ENCODE measurements at regions not wholly inside any gene's neighbourhood (a gene's known extent, or its start where the extent isn't known, plus 50 kb on each side); places are given as distances from the start of the nearest gene placed in this dataset.
A peak's percentile ranks its signal among the peaks of the same experiment; 100 is the strongest.
"Not testable (repeated sequence)": the region's sequence is repeated elsewhere in the genome, so short reads cannot be mapped to it uniquely, and the experiment has no call there.

DNA sequence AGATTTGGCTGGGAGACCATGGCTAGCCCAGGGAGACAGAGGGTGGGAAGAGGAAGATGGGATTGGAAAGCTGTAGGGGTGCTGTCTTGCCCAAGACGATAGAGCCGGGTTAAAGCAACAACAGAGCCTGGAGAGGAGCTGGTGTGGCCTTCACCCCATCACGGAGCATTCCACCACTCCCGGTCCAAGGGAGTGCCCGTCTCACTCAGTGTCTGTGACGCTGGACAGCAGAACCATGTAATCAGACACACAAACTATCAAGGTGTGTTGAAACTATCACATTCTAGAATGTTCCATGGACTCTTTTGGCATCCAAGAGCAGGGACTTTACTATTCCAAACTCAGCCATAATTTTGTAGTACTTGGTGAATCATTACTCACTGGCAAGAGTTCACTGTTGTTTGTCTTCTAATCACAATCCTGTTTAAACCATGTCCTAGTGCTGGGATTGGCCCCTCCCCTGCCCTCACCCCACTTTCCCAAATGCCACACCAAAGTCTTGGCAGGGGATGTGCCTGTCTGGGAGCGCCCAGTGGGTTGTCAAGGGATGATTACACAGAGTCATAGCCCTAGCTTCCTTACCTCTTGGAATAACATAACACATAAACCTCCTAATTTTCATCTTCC, 187.4 kb downstream of the LAT start:
- H3K9me3 Mint-ChIP-seq, H3K36me3 Mint-ChIP-seq, H3K27me3 Mint-ChIP-seq, H3K27ac Mint-ChIP-seq, H3K4me1 Mint-ChIP-seq: not testable (repeated sequence)
- peak overlapping the region in 1 of 4 donors; percentile 72 for H3K4me3 Mint-ChIP-seq

DNA sequence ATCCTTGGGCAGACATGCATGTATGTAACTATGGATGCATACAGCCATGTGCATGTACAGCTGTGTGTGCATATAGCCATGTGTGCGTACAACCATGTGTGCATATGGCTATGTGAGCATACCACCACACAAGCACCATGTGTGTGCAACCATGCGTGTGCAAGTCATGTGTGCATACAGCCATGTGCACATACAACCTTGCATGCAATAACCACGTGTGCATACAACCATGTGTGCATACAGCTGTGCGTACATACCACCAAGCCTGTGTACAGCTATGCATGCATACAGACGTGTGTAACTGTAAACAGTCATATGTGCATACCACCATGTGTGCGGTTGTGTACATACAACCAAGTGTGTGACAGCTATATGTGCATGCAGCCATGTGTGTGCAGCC, 186.4 kb downstream of the LAT start:
- not testable (repeated sequence) for H3K27me3 Mint-ChIP-seq, H3K4me1 Mint-ChIP-seq, H3K27ac Mint-ChIP-seq, H3K9me3 Mint-ChIP-seq, H3K36me3 Mint-ChIP-seq, H3K4me3 Mint-ChIP-seq

- H3K27ac Mint-ChIP-seq: peak overlapping the region in 1 of 3 donors; percentile 27
- not testable (repeated sequence) for H3K36me3 Mint-ChIP-seq, H3K9me3 Mint-ChIP-seq, H3K27me3 Mint-ChIP-seq, H3K4me3 Mint-ChIP-seq, H3K4me1 Mint-ChIP-seq
Measured at GRCh38 chr16:29170393-29171119, 185.7 kb downstream of the LAT start.

- not testable (repeated sequence) for H3K27me3 Mint-ChIP-seq
Measured at GRCh38 chr16:29169295-29169994, 184.6 kb downstream of the LAT start.

GRCh38 chr16:29168515-29169259, 183.8 kb downstream of the LAT start:
- not testable (repeated sequence) for H3K4me1 Mint-ChIP-seq, H3K27me3 Mint-ChIP-seq, H3K9me3 Mint-ChIP-seq, H3K36me3 Mint-ChIP-seq, H3K4me3 Mint-ChIP-seq, H3K27ac Mint-ChIP-seq

More at GRCh38 chr16:29169295-29169994, 184.6 kb downstream of the LAT start:
- H3K27ac Mint-ChIP-seq, H3K4me3 Mint-ChIP-seq, H3K9me3 Mint-ChIP-seq, H3K4me1 Mint-ChIP-seq, H3K36me3 Mint-ChIP-seq: not testable (repeated sequence)

DNA sequence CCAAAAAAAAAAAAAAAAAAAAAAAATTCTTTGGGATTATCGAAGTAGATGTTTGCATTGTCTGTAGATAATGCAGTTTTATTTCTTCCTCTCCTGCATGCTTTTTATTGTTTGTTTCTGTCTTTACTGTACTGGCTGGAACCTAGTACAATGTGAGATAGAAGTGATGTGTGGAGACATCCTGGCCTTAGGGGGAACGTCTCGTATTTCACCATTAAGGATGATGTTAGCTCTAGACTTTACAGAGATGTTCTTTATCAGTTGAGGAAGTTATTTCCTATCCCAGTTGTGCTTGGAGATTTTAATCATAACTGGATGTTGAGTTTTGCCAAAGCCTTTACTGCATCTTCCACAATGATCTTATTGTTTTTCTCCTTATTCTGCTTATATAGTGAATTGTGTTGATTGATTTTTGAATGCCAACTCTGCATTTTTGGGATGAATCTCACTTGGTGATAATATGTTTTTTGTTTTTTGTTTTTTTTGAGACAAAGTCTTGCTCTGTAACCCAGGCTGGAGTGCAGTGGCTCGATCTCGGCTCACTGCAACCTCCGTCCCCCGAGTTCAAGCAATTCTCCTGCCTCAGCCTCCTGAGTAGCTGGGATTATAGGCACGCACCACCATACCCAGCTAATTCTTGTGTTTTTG, 179.7 kb downstream of the LAT start:
- H3K27me3 Mint-ChIP-seq, H3K4me3 Mint-ChIP-seq, H3K9me3 Mint-ChIP-seq, H3K27ac Mint-ChIP-seq, H3K4me1 Mint-ChIP-seq: not testable (repeated sequence)
- peaks cover 12% of the 10 kb centered on the region for H3K36me3 Mint-ChIP-seq

DNA sequence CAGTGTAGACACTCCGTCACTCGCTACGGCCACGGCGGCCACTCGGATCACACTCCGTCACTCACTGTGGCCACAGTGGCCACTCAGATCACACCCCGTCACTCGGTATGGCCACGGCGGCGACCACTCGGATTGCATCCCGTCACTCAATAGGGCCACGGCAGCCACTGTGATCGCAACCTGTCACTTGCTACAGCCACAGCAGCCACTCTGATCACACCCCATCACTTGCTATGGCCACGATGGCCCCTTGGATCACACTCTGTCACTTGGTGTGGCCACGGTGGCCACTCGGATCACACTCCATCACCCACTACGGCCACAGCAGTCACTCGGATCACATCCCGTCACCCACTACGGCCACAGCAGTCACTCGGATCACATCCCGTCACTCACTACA, 175.3 kb downstream of the LAT start:
- not testable (repeated sequence) for H3K4me3 Mint-ChIP-seq, H3K9me3 Mint-ChIP-seq, H3K36me3 Mint-ChIP-seq, H3K4me1 Mint-ChIP-seq, H3K27me3 Mint-ChIP-seq
- H3K27ac Mint-ChIP-seq: peak overlapping the region in 1 of 3 donors; percentile 80

DNA sequence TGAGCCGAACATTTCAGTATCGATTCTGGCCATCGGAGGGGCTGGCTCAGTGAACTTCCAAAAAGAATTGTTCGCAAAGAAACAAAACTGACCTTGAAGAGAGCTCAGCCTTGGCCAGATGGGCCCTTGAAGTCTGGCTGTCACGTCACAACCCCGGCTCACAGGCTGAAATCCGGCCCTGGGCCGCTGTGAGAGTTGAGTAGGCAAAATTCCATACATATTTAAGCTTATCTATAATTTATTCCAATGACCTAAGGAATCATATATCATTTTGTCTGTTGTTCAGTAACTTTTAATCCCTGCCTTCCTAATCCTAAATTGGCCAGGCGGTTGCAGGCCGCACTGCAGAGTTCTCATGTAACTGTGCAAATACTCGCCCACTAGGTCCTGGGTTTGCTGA, 174.8 kb downstream of the LAT start:
- not testable (repeated sequence) for H3K36me3 Mint-ChIP-seq, H3K4me1 Mint-ChIP-seq, H3K27ac Mint-ChIP-seq, H3K27me3 Mint-ChIP-seq, H3K4me3 Mint-ChIP-seq, H3K9me3 Mint-ChIP-seq

DNA sequence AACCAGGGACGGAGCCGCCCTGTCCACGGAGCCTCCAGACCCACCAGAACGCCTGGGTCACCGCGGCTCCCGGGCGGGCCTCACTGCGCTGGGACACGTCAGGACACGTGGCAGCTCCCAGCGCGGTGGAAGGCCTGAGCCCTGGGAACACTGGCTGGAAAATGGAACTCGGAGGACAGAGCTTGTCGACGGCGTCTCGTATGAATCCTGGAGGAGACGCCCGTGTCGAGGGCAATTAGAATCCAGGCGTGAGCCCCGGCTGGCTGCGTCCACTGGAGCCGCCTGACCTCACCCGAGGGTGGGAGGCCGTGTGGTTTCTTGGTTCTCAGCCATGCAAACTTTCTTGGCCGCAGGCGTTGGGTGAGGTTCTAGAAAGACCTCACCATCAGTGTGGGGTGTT, 173.9 kb downstream of the LAT start:
- no peak overlapping the region for H3K4me3 Mint-ChIP-seq
- H3K4me1 Mint-ChIP-seq: no peaks in the 10 kb centered on the region
- H3K36me3 Mint-ChIP-seq: peaks cover 10% of the 10 kb centered on the region
- no peak overlapping the region for H3K27ac Mint-ChIP-seq
- H3K9me3 Mint-ChIP-seq: no peaks in the 10 kb centered on the region
- no peaks in the 10 kb centered on the region for H3K27me3 Mint-ChIP-seq

DNA sequence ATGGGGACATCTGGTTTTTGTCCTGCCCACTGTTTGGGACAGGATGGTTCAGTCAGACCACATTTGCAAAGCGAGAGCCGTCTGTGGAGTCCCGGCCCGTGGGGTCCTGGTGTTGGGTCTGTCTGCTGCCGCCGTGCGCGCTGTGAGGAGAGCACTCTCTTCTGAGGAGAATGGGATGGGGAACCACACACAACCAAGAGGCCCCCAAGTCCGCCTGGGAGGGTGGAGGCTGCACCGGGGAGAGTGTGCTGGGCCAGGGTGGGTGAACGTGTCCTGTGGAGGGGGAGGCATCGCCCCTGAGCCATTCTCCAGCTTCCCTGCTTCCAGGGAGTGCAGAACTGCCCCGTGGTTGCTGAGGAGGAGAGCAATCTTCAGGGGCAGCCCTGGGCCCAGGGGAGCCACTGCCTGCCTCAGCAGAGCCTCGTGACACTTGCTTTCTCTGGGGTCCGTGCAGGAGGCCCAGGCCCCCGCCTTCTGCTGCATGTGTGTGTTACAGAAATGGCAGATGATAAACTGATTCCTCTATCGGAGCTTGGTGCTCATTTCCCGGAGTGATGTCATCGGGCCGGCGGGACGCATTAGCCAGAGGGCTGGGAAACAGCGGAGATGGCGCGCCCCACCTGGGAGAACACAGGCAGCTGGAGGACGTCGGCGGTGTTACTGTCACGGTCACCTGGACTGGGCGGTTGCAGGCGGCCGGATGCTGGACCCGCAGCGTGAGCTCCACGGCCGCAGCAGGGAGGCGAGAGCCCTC, 173.4 kb downstream of the LAT start:
- H3K4me3 Mint-ChIP-seq, H3K9me3 Mint-ChIP-seq, H3K27ac Mint-ChIP-seq, H3K4me1 Mint-ChIP-seq, H3K36me3 Mint-ChIP-seq, H3K27me3 Mint-ChIP-seq: not testable (repeated sequence)

- not testable (repeated sequence) for H3K4me3 Mint-ChIP-seq, H3K4me1 Mint-ChIP-seq, H3K9me3 Mint-ChIP-seq, H3K27me3 Mint-ChIP-seq, H3K36me3 Mint-ChIP-seq
- H3K27ac Mint-ChIP-seq: peak overlapping the region in 1 of 3 donors; percentile 31
Measured at GRCh38 chr16:29157051-29157923, 172.4 kb downstream of the LAT start.

DNA sequence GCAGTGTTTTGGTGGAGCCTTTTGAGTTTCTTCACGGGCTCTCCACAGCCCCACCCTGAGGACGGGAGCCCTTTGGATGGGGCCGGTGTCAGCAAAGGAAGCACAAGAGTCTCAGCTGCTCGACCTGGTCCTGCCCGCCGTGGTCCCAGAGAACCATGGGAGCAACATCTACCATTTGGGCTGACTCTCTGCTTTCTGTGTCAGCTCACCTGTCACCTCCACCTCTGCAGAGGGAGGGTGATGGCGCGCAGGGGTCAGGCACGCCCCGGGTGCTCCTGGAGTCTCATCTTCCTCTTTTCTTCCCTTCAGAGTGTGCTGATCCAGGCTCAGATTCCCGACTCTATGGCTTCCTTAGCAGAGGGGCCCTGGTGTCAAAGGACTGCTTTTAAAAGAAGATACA, 171.7 kb downstream of the LAT start:
- H3K4me1 Mint-ChIP-seq: no peaks in the 10 kb centered on the region
- no peaks in the 10 kb centered on the region for H3K27me3 Mint-ChIP-seq
- H3K9me3 Mint-ChIP-seq: no peaks in the 10 kb centered on the region
- peaks cover 10% of the 10 kb centered on the region for H3K36me3 Mint-ChIP-seq
- H3K4me3 Mint-ChIP-seq: no peak overlapping the region
- H3K27ac Mint-ChIP-seq: no peak overlapping the region

- not testable (repeated sequence) for H3K9me3 Mint-ChIP-seq, H3K4me3 Mint-ChIP-seq, H3K36me3 Mint-ChIP-seq, H3K27me3 Mint-ChIP-seq, H3K27ac Mint-ChIP-seq, H3K4me1 Mint-ChIP-seq
Measured at GRCh38 chr16:29155866-29156200, 171.0 kb downstream of the LAT start.
